ENCODE measurements at regions not wholly inside any gene's neighbourhood (a gene's known extent, or its start where the extent isn't known, plus 50 kb on each side); places are given as distances from the start of the nearest gene placed in this dataset.
"Not testable (repeated sequence)": the region's sequence is repeated elsewhere in the genome, so short reads cannot be mapped to it uniquely, and the experiment has no call there.

GRCh38 chr6:92289831-92290230 lies 1129.5 kb downstream of the EPHA7 start:
- DNase-seq (ENCODE audit: low spot score) = no peak

- no peak for DNase-seq (ENCODE audit: low spot score)
Observed at GRCh38 chr6:92281571-92282076, 1137.7 kb downstream of the EPHA7 start.

- no peak for DNase-seq (ENCODE audit: low spot score)
Observed at GRCh38 chr6:92275150-92275549, 1144.2 kb downstream of the EPHA7 start.

GRCh38 chr6:92274588-92274987 lies 1144.8 kb downstream of the EPHA7 start:
- no peak for DNase-seq (ENCODE audit: low spot score)

GRCh38 chr6:92273694-92274093 lies 1145.7 kb downstream of the EPHA7 start:
- DNase-seq (ENCODE audit: low spot score) = no peak

GRCh38 chr6:92271091-92271490 lies 1148.3 kb downstream of the EPHA7 start:
- DNase-seq (ENCODE audit: low spot score) = no peak

GRCh38 chr6:92270365-92270764 lies 1149.0 kb downstream of the EPHA7 start:
- no peak for DNase-seq (ENCODE audit: low spot score)

GRCh38 chr6:92267335-92267734 lies 1152.0 kb downstream of the EPHA7 start:
- no peak for DNase-seq (ENCODE audit: low spot score)

GRCh38 chr6:92263864-92264263 lies 1155.5 kb downstream of the EPHA7 start:
- DNase-seq (ENCODE audit: low spot score) = no peak

- DNase-seq (ENCODE audit: low spot score) = no peak
Observed at GRCh38 chr6:92259171-92259570, 1160.2 kb downstream of the EPHA7 start.

- no peak for DNase-seq (ENCODE audit: low spot score)
Observed at GRCh38 chr6:92243315-92243714, 1176.0 kb downstream of the EPHA7 start.

GRCh38 chr6:92231171-92231701 lies 1188.1 kb downstream of the EPHA7 start:
- DNase-seq (ENCODE audit: low spot score) = no peak

- DNase-seq (ENCODE audit: low spot score) = not testable (repeated sequence)
Observed at GRCh38 chr6:92219987-92220386, 1199.4 kb downstream of the EPHA7 start.

- no peak for DNase-seq (ENCODE audit: low spot score)
Observed at GRCh38 chr6:92216717-92217116, 1202.6 kb downstream of the EPHA7 start.

- no peak for DNase-seq (ENCODE audit: low spot score)
Observed at GRCh38 chr6:92201618-92202017, 1217.7 kb downstream of the EPHA7 start.

GRCh38 chr6:92196325-92196724 lies 1223.0 kb downstream of the EPHA7 start:
- no peak for DNase-seq (ENCODE audit: low spot score)

- no peak for DNase-seq (ENCODE audit: low spot score)
Observed at GRCh38 chr6:92195796-92196195, 1223.6 kb downstream of the EPHA7 start.

- DNase-seq (ENCODE audit: low spot score) = no peak
Observed at GRCh38 chr6:92188016-92188415, 1231.3 kb downstream of the EPHA7 start.

- no peak for DNase-seq (ENCODE audit: low spot score)
Observed at GRCh38 chr6:92184933-92185332, 1234.4 kb downstream of the EPHA7 start.

GRCh38 chr6:92181347-92181746 lies 1238.0 kb downstream of the EPHA7 start:
- DNase-seq (ENCODE audit: low spot score) = no peak

- DNase-seq (ENCODE audit: low spot score) = no peak
Observed at GRCh38 chr6:92180090-92180489, 1239.3 kb downstream of the EPHA7 start.

GRCh38 chr6:92176666-92177065 lies 1242.7 kb downstream of the EPHA7 start:
- no peak for DNase-seq (ENCODE audit: low spot score)

- DNase-seq (ENCODE audit: low spot score) = no peak
Observed at GRCh38 chr6:92174398-92175073, 1244.8 kb downstream of the EPHA7 start.

GRCh38 chr6:92169506-92169905 lies 1249.9 kb downstream of the EPHA7 start:
- DNase-seq (ENCODE audit: low spot score) = no peak

Data from HT-29 (cell line).